Right lobe of liver (tissue), 4 donors: ENCODE measurements at regions not wholly inside any gene's neighbourhood (a gene's known extent, or its start where the extent isn't known, plus 50 kb on each side); places are given as distances from the start of the nearest gene placed in this dataset.

ENCODE experiments used
- POLR2A ChIP-seq: fragments of 450-650 bp; IDR thresholded peaks from one replicate; pipeline ENCODE4 v1.6.1; 2017; ENCODE audit warnings: antibody characterized with exemption, mild to moderate bottlenecking
- TF ChIP-seq, protein P1 (sequence below), 4 donors: fragments of 200-600 bp in 3 of 4; fragments of 450-650 bp in 1 of 4; IDR thresholded peaks; one replicate each; pipeline versions ENCODE4 v1.5.1 to v1.8.0; 2016 to 2022; ENCODE audit warnings: antibody characterized with exemption in 4 of 4, mild to moderate bottlenecking in 2 of 4
- donor health status: DM: no; HTN: no; CAD: no.
- donor health status: DM: no; HTN: no; CAD: no.
- donor health status: DM: no; HTN: yes; CAD: no.

DNA sequence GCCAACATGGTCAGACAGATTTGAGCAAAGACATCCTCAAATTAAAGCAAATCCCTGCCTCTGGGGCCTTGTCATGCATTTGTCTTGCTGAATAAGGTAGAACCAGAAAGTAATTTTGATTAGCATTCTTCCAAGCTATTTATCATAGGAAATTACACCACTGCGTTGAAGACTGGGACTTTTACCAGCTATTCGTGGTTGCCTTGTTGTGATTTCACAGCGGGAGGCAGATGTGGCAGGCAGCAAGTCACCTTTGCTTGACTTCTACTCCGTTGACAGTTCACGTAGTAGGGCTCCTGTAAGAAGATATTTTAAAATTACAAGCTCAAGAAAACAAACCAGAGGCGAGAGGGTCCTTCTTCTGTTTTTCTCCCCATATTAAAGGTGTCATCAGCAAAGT lies 80.6 kb downstream of the EN1 start:
- TF ChIP-seq POLR2A = no peak
- TF ChIP-seq, protein P1, sequence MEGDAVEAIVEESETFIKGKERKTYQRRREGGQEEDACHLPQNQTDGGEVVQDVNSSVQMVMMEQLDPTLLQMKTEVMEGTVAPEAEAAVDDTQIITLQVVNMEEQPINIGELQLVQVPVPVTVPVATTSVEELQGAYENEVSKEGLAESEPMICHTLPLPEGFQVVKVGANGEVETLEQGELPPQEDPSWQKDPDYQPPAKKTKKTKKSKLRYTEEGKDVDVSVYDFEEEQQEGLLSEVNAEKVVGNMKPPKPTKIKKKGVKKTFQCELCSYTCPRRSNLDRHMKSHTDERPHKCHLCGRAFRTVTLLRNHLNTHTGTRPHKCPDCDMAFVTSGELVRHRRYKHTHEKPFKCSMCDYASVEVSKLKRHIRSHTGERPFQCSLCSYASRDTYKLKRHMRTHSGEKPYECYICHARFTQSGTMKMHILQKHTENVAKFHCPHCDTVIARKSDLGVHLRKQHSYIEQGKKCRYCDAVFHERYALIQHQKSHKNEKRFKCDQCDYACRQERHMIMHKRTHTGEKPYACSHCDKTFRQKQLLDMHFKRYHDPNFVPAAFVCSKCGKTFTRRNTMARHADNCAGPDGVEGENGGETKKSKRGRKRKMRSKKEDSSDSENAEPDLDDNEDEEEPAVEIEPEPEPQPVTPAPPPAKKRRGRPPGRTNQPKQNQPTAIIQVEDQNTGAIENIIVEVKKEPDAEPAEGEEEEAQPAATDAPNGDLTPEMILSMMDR (IDR thresholded peaks at IDR 0.05) = no peak
